NCI-H1417 treated with DMSO at 0.1 percent for 48 hours (cell line): ENCODE measurements at regions not wholly inside any gene's neighbourhood (a gene's known extent, or its start where the extent isn't known, plus 50 kb on each side); places are given as distances from the start of the nearest gene placed in this dataset.
"Not testable (repeated sequence)": the region's sequence is repeated elsewhere in the genome, so short reads cannot be mapped to it uniquely, and the experiment has no call there.

Experiments used
- DNase-seq: peaks from one replicate; lab custom pipeline; 2025; lab: John Stamatoyannopoulos, UW

DNA sequence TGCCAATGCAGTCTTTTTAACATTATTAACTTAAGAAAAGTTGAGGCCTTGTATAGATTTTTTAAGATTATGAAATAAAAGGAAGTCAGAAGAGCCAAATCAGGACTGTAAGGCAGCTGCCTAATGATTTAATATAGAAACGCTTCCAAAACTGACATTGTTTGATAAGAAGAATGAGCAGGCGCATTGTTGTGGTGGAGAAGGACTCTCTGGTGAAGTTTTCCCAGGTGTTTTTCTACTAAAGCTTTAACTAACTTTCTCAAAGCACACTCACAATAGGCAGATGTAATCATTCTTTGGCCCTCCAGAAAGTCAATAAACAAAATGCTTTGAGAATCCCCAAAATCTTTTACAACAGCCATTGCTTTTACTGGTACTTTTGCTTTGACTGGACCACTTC is 288.6 kb upstream of the FIGN start:
- DNase-seq: no peak

DNA sequence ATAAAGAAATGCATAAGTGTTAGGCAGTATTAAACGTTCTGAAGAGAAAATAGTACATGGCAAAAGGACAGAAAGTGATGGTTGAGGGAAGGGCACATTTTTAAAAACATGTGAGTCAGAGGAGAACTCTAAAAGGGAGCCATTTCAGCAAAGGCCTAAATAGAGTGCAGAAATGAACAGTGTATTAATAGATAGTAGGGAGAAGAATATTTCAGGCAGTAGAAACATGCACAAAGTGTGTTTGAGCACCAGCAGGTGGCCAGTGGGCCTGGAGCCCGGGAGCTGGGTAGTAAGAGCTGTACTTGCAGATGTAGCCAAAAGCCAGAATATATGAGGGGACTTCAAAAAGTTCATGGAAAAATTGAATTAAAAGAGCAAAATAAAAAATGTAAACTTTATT is 288.1 kb upstream of the FIGN start:
- no peak for DNase-seq

DNA sequence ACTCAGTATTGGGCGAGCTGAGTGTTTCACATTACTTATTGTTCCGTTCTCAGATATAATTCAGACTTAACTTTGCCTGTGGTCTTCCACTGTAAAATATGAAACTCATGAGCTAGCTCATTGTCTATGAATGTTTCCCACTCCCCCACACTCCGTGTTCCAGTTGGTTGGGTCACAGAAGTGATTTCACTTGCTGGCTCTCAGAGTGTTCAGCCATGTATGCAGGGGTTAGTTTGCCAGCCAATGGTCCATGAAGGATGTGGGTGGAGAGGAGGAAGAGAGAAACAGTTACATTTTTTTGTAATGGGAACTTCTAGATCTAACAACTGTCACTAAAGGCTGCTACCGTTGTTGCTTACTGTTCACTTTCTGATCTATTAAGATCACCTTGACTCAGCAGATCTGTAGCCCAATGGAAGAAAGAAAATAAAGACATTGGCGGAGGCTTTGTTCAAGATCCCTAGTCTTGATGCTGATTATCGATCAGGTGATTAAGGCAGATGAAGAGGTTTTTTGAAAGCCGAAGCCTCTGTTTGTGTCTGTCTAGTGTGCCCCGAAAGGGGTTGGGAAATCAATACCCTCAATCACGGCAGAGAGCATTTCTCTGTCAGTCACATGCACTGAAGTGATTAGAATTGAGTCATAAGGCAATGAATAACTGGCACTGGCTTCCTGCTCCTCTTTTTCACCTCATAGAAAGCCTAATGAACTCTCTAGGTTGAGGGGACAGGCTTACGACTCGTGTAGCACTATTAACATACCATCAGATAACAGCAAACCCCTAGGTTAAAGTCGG is 279.7 kb upstream of the FIGN start:
- DNase-seq: no peak

DNA sequence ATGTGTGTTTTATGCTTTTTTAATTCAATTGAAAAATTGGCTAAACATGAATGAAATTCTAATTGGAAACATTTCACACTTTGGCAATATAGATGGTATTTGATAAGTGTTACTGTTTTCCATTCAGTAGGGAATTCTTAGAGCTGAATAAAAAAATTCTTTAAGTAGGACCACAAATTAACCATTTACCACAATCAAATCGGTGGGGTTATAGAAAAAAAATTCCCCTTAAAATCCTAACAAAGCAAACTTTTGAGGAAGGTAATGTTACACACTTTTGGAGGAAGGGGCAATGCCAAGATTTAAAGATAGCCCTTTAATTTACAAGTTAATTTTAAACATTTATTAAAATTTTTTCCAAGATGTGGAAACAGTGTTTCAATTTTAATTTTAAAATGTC is 279.0 kb upstream of the FIGN start:
- no peak for DNase-seq

DNA sequence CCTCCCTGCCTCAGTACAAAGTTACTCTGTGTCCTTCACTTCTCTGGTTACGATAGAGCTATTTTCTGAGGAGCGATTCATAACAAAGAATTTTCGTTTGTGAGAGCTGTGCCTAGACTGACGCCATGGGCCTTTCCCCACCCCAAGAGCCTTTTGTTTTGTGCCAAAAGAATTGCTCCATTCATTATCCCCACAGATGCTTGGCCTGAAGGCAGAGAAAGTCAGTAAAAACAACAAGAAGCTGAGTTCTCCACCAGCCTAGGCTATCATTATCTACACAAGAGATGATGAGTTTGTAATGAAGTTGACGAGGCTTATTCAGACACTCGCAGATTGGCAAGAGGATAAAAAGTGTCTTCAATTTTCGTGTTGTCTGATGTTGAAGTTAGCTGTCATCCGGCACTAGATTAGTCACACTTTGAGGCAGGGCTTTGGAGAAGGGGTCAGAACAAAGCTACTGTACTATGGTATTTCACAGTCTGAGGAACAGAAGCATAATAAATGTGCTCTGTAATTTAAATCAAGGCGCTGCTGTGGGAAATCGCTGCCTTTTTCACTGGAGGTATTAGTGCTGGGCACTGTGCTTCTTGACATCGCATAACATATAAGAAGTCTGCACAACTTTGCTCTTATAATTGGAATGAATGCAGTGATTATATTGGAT is 278.4 kb upstream of the FIGN start:
- DNase-seq: no peak

DNA sequence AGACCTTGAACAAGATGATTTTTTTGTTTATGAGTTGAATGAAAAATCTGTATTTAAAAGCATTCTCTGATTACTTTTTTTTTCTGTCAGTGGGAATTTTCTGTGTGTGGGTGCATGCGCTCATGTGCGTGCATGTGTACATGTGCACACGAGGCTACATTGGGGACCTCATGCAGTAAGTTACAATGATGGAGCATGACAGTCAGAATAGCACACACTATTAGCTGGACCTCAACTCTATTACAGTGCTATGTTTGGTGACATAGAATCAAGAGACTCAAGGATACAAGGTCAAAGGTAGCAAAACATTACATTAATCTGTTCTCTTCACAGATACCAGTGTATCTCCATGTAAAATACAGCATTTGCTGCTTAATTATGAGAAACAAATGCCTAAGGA is 276.8 kb upstream of the FIGN start:
- DNase-seq: no peak

DNA sequence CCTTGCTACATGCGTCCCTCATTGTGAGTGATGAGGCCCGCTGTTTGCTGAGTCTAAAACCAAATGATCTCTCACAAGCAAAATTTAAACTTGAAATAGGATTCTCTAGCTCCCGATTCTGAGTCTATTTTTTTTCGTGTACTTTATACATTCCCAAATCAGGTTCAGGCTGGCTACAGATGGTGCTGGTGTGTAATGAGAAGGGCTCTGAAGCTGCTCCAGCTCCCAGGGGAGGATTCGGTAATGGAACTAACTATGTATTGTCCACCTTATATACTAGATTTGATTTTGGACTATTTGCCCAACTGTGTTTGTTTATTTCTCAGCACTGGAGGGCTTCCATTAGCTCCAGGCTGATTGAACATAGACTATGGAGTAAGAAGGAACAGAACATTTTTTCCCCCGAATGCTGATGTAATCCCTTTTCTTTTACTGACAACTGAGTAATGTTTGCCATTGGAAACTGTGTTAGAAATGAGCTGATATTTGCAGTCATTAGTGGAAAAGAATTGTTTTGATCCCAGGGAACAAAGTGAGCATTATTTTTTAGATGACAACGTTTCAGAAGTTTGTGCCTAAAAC is 274.0 kb upstream of the FIGN start:
- no peak for DNase-seq

DNA sequence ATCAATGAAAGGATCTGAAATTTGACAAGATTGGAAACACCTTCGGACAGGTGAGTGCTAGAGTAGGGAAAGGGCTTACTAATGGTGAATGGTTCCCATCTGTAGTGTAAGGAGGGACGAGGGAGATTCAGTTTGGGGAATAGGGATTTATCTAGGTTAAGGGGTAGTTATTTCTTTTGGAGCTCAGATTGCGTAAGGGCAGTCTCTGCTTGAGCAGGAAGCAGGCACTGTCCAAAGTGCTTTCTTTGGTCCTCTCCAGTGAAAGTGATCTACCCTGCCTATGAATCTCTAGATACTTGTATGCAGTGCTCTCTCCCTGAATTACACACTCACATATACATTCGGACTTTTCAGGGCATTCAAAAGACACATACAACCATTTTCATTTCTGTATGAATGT is 272.9 kb upstream of the FIGN start:
- no peak for DNase-seq

DNA sequence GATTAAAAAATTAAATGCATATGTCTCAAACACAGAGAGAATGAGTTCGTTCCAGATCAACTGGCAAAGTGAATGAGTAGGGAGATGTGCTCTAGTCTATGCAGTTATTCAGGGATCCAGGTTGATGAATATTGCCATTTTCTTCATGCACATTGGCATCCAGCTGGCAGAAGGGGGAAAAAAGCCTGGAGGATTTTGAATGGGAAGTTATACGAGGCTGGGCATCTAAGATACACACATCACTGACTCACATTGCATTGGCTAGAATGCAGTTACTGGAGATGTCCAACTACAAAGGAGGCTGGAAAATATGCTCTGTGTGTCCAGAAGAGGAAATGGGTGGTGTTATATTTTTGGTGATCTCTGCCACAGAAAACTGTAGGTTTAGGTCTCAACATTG is 270.9 kb upstream of the FIGN start:
- DNase-seq: no peak

DNA sequence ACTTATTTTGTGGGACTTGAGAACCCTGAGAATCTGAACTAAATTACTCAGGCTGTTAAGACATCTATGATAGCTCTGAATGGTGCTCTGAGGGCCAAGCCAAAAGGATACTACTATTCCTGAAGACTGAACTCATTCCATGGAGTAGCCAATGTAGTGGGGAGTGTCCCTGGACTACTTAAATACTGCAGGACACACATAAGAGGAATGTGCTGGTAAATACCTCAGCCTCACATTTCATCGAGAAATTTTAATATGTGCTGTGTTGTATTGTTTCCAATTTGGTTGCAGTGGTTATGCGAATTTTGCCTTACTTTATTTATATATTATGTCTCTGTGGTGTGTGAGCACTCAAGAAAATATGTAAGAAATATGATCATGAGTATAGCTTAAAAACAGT is 264.4 kb upstream of the FIGN start:
- DNase-seq: no peak

DNA sequence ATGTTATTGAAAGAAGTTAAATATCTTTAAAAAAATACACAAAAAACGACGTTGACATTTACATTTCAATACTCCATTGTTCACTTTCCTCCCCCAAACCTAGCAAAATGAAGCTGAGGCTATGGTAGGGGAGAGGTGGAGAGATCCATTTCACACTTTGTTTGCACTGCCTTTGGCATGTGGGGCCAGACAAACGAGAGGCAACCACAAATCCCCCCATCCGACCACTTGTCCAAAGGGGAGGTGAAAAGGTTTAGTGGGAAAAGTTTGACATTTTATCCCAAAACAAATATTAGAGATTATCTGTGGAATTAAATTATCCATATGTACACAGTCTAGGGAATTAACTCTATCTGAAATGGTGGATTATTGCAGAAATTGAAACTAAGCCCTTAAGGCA is 261.7 kb upstream of the FIGN start:
- no peak for DNase-seq

DNA sequence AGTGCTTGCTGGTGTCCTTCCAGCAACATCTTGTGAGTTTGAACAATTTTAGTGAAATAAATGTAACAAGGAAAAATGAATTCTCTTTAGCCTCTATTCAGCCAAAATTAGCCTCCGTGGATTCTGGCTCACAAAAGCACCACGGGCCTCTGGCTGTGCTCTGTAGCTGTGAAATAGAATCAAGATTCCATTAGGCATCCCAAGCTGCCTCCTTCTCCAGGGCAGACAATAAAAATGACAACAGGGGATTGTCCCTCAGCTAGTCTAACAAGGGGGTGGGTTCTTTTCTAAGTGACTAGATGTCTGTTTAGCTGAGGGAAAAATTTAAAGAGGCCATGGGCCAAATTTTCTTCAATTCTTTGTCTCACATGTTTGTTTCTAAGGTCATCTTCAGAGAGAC is 254.7 kb upstream of the FIGN start:
- DNase-seq: no peak

DNA sequence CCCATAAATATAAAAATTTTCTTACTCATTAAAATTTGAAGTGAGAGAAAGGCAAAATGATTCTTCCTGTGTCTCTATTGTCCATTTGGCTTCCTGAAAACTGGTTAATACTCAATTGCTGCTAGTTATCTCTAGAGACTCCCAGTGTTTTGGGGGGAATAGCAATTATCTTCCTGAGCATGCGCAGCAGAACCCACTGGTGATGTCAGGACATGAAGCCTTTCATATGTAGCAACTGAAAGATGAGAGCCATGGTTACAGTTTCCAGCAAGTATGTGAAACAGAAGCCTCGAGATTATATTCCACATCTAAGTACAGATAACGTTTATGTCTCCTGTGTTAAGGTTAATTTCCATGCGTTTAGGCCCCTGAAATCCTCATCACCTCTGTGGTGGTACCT is 254.3 kb upstream of the FIGN start:
- no peak for DNase-seq

DNA sequence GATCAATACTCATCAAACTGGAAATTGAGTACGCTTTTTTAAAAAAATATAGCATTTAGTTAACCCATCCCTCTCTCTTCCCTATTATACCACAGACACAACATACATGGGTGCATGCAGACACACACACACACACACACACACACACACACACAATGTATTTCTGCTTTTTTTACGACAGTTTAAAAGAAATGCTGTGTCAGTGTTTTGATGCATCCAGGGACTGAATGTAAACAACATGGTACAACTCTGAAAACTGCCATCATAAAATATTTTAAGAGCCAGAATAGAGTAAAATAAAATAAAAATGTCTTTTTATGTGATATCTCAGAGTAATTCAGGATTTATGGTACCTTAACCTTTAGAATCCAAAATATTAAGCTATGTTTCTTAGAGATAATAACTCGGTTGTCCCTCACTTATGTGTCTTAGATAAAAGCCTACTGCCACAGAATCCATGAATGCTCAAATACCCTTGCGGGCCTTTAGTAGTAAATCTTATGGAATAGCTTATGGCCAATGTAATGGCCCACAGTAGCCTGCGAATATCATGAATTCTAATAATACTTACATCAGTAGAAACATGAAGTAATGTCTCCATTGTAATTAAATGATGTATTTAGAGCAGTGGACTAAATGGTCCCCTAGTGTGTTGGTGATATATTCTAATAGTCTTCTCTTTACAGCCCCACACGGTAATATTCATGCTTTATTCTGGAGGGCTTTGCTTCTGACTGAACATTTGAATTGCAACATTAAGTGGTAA is 251.6 kb upstream of the FIGN start:
- DNase-seq: no peak

DNA sequence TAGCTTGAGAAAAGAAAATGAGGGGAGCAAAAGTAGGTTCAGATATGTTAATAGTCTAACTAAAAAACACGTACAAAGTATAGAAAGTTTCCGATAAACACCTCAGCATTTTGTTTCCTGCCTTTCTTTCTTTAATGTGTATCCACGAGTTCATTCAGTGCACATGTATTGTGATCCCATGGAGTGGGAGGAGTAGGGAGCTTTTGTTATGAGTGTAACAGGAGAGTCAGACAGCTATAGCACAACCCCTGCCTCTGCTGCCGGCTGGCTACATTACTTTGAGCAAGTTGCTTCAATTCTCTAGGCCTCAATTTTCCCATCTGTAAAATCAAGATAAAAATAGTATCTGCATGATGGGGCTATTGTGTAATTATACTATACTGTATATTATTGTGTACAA is 249.2 kb upstream of the FIGN start:
- DNase-seq: no peak

DNA sequence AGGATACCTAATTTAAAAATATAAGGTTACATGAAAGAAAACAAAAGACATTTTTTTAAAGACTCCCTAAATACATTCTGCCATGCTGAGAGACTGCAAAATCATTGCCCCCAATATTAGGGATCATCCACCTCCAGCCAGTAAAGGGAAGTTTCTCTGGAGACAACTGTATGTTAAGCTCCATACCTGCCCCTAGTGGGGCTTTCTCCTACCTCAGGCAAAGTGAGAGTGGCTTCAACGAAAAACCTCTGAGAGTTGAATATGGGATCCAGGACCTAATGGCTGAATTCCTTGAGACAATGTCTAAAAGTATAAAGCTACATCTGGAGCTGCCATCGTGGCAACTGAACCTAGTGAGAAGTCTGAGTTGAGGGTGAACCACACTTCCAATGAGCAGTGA is 248.1 kb upstream of the FIGN start:
- no peak for DNase-seq

DNA sequence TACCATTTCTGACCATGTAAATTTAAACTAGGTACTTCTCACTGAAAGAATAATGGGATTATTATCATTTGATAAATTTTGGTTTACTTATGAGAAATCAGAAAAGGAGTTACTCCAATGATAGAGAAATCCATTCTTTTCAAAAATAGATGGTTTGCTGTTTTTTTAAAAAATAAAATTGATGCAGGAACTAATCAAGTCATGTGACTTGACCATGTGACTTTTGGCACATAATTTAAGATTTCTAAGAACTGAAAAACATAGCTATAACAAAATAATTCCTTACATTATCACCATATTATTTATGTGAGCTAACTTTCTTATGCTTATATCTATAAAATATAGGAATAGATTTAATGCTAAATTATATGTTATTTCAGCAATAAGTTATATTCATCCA is 247.1 kb upstream of the FIGN start:
- no peak for DNase-seq

DNA sequence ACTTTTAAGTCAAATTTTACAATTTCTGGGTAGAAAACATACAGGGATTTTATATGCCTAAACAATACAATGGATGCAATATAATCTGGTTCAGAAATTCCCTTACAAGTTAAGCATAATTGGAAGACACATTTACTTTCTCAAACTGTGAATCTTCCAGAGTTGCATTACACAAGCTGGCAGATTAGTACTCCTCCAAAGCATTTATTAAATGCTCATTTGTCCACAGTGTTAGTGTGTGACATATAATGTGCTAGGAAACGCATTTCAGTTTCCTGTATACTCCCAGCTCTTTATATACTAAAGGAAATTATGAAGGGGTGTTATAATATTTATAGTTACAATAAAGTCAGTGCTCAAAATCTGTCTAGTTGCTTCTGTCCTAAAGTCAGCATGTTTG is 239.0 kb upstream of the FIGN start:
- no peak for DNase-seq

DNA sequence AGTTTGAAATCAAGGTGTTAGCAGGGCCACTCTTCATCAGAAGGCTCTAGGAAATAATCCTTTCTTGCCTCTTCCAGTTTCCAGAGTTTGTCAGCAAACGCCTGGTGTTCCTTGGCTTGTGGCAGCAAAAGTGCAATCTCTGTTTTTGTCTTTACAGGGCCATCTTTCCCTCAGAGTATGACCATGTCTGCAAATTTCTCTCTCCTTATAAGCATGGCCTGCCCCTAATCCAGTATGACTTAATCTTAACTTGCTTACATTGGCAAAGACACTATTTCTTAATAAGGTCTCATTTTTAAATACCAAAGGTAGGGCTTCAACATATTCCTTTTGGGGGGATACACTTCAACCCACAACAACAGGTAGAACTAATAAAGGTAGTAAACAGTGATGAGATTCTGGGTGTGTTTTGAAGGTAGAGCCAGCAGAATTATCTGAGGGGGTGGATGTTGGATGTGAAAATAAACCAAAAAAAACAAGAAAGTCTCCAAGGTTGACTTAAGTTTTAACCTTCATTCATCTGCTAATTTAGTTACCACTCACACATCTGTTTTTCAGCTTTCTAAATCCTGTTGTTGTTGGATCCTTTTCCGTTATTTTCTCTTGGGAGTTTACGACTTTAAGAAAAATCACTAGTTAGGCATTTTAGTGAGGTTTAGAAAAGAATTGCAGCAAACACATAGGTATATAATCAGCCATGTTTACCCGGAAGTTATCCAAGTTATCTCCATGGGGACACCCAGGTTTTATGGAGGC is 234.4 kb upstream of the FIGN start:
- no peak for DNase-seq

DNA sequence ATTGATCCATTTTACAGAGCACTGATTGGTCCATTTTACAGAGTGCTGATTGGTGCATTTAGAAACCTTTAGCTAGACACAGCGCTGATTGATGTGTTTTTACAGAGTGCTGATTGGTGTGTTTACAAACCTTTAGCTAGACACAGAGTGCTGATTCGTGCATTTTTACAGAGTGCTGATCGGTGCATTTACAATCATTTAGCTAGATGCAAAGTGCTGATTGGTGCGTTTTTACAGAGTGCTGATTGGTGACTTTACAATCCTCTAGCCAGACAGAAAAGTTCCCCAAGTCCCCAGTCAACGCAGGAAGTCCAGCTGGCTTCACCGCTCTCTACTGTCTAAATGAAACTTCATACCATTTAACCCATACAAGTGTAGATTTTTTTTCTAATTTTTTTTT is 228.5 kb upstream of the FIGN start:
- DNase-seq: not testable (repeated sequence)

DNA sequence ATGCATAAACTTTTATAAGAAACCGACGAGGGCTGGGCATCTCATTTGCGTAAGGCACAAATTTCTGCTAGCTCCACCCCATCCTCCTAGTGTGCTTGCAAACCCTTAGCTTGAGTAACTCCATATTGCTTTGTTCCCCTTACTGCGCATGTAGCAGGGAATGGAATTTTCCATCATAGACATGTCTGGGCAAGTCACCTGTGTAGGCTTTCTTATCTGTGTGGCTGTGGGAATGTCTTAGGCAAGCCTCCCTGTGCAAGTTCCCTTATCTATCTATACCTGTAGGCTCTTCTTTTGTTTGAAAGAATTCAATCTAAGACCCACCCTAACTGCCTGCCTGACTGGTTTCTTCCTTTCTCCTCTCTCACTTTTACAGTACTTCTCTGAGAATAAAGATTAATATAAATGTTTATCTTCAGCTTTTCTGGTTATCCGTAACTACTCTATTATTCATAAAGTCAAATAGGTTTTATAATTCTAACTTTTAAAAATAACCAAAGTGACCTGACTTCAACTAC is 217.6 kb upstream of the FIGN start:
- no peak for DNase-seq

DNA sequence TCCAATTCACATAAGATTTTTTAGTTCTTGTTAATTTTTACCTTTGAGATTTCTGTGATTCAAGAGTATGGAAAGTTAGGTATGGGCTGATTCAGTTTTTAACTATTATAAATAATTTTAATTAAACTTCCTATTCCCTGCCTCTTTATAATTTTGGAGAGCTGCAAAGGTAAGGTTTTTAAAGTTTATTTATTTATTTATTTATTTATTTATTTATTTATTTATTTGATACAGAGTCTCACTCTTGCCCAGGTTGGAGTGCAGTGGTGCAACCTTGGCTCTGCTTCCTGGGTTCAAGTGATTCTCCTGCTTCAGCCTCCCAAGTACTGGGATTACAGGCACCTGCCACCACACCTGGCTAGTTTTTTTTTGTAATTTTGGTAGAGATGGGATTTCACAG is 215.5 kb upstream of the FIGN start:
- no peak for DNase-seq
